A549 (cell line): ENCODE measurements at regions not wholly inside any gene's neighbourhood (a gene's known extent, or its start where the extent isn't known, plus 50 kb on each side); places are given as distances from the start of the nearest gene placed in this dataset.

Experiments used
- BHLHE40 ChIP-seq: IDR thresholded peaks from 2 replicates; pipeline ENCODE4 v1.6.1; 2012; ENCODE audit warnings: low read depth, low read length, inconsistent platforms
- CBX8 ChIP-seq: fragments of 200-600 bp; sonication (generic); IDR thresholded peaks from 2 replicates; pipeline ENCODE4 v1.6.1; 2016
- CEBPB ChIP-seq, 2 experiments: fragments of >200 bp in 1 of 2; sonication (Bioruptor Twin) in 1 of 2; formaldehyde crosslinking in 1 of 2; IDR thresholded peaks; 2 replicates each; pipeline ENCODE4 v1.6.1; 2012 to 2016
- SMC3 ChIP-seq: fragments of >200 bp; sonication (Bioruptor Twin); formaldehyde crosslinking; IDR thresholded peaks from 3 replicates; pipeline ENCODE4 v1.6.1; 2018; ENCODE audit warnings: inconsistent platforms
- TFCP2L1 ChIP-seq: fragments of 250-450 bp; sonication (Bioruptor Pico); IDR thresholded peaks from 2 replicates; pipeline ENCODE4 v1.5.0; 2021; ENCODE audit warnings: mild to moderate bottlenecking
- TF ChIP-seq, protein P1 (sequence below): fragments of >200 bp; sonication (Bioruptor Twin); formaldehyde crosslinking; IDR thresholded peaks from 3 replicates; pipeline ENCODE4 v1.5.1; 2016

GRCh38 chr18:76602191-76602590 is 107.1 kb upstream of the ZNF516 start:
- TF ChIP-seq, protein P1, sequence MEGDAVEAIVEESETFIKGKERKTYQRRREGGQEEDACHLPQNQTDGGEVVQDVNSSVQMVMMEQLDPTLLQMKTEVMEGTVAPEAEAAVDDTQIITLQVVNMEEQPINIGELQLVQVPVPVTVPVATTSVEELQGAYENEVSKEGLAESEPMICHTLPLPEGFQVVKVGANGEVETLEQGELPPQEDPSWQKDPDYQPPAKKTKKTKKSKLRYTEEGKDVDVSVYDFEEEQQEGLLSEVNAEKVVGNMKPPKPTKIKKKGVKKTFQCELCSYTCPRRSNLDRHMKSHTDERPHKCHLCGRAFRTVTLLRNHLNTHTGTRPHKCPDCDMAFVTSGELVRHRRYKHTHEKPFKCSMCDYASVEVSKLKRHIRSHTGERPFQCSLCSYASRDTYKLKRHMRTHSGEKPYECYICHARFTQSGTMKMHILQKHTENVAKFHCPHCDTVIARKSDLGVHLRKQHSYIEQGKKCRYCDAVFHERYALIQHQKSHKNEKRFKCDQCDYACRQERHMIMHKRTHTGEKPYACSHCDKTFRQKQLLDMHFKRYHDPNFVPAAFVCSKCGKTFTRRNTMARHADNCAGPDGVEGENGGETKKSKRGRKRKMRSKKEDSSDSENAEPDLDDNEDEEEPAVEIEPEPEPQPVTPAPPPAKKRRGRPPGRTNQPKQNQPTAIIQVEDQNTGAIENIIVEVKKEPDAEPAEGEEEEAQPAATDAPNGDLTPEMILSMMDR = no peak
- no peak for TF ChIP-seq TFCP2L1
- no peak for TF ChIP-seq BHLHE40
- no peak for TF ChIP-seq CEBPB (IDR thresholded peaks at IDR 0.05)
- TF ChIP-seq CBX8 = no peak
- TF ChIP-seq SMC3 = no peak
